ENCODE measurements at regions not wholly inside any gene's neighbourhood (a gene's known extent, or its start where the extent isn't known, plus 50 kb on each side); places are given as distances from the start of the nearest gene placed in this dataset.

GRCh38 chr1:221162352-221162751 lies 283.1 kb downstream of the HLX start:
- no peaks in the 10 kb centered on the region for H3K4me1 ChIP-seq (ENCODE audit: insufficient read depth, low read length, severe bottlenecking)

GRCh38 chr1:221162939-221163338 lies 283.7 kb downstream of the HLX start:
- Histone ChIP-seq H3F3A (ENCODE audit: insufficient read depth, low read length) (no peaks in the 10 kb centered on the region), H3K9me2 (ENCODE audit: low read depth, low read length) (no peaks in the 10 kb centered on the region; the same call in 1 of the 2 replicates)

More at GRCh38 chr1:221162352-221162751, 283.1 kb downstream of the HLX start:
- no peak for TF ChIP-seq CTCF (IDR thresholded peaks at IDR 0.05; ENCODE audit: low read length)
- no peak for TF ChIP-seq EZH2 (IDR thresholded peaks at IDR 0.05; ENCODE audit: borderline replicate concordance, low read length)
- H3F3A ChIP-seq (ENCODE audit: insufficient read depth, low read length): no peaks in the 10 kb centered on the region
- H3K9ac ChIP-seq (ENCODE audit: low read length): no peak overlapping the region
- no peak overlapping the region for H3K4me3 ChIP-seq (ENCODE audit: low read depth, low read length, poor library complexity, severe bottlenecking)
- no peaks in the 10 kb centered on the region for H3K9me3 ChIP-seq (ENCODE audit: low read length)
- no peak overlapping the region for H2AFZ ChIP-seq (ENCODE audit: low read length)
- no peak overlapping the region for H3K4me2 ChIP-seq (ENCODE audit: low read length)
- H3K9me2 ChIP-seq (ENCODE audit: low read depth, low read length): no peaks in the 10 kb centered on the region; the same call in 1 of the 2 replicates
- H3K27me3 ChIP-seq (ENCODE audit: insufficient read depth, low read length): no peaks in the 10 kb centered on the region
- no peaks in the 10 kb centered on the region for H3K36me3 ChIP-seq (ENCODE audit: insufficient read depth, low read length)
- H3K79me2 ChIP-seq (ENCODE audit: insufficient read depth, low read length): no peaks in the 10 kb centered on the region
- H3K27ac ChIP-seq (ENCODE audit: low read depth, low read length, poor library complexity, severe bottlenecking): no peak overlapping the region
- H4K20me1 ChIP-seq (ENCODE audit: insufficient read depth, low read length): no peaks in the 10 kb centered on the region

GRCh38 chr1:221164029-221164428 lies 284.8 kb downstream of the HLX start:
- H4K20me1 ChIP-seq (ENCODE audit: insufficient read depth, low read length): no peaks in the 10 kb centered on the region
- no peak overlapping the region for H3K27ac ChIP-seq (ENCODE audit: low read depth, low read length, poor library complexity, severe bottlenecking)
- no peaks in the 10 kb centered on the region for H3K79me2 ChIP-seq (ENCODE audit: insufficient read depth, low read length)
- no peaks in the 10 kb centered on the region for H3K9me3 ChIP-seq (ENCODE audit: low read length)
- H3K9me2 ChIP-seq (ENCODE audit: low read depth, low read length): no peaks in the 10 kb centered on the region; the same call in 1 of the 2 replicates
- no peak overlapping the region for H3K4me3 ChIP-seq (ENCODE audit: low read depth, low read length, poor library complexity, severe bottlenecking)
- no peaks in the 10 kb centered on the region for H3K27me3 ChIP-seq (ENCODE audit: insufficient read depth, low read length)
- no peak overlapping the region for H3K4me2 ChIP-seq (ENCODE audit: low read length)
- H2AFZ ChIP-seq (ENCODE audit: low read length): no peak overlapping the region
- TF ChIP-seq CTCF (IDR thresholded peaks at IDR 0.05; ENCODE audit: low read length) (no peak), EZH2 (IDR thresholded peaks at IDR 0.05; ENCODE audit: borderline replicate concordance, low read length) (no peak)
- no peaks in the 10 kb centered on the region for H3K36me3 ChIP-seq (ENCODE audit: insufficient read depth, low read length)
- H3F3A ChIP-seq (ENCODE audit: insufficient read depth, low read length): no peaks in the 10 kb centered on the region
- no peak overlapping the region for H3K9ac ChIP-seq (ENCODE audit: low read length)
- no peaks in the 10 kb centered on the region for H3K4me1 ChIP-seq (ENCODE audit: insufficient read depth, low read length, severe bottlenecking)

More at GRCh38 chr1:221162939-221163338, 283.7 kb downstream of the HLX start:
- Histone ChIP-seq H3K4me1 (ENCODE audit: insufficient read depth, low read length, severe bottlenecking) (no peaks in the 10 kb centered on the region), H3K36me3 (ENCODE audit: insufficient read depth, low read length) (no peaks in the 10 kb centered on the region), H3K79me2 (ENCODE audit: insufficient read depth, low read length) (no peaks in the 10 kb centered on the region), H3K9me3 (ENCODE audit: low read length) (no peaks in the 10 kb centered on the region), H4K20me1 (ENCODE audit: insufficient read depth, low read length) (no peaks in the 10 kb centered on the region), H3K9ac (ENCODE audit: low read length) (no peak overlapping the region), H3K27me3 (ENCODE audit: insufficient read depth, low read length) (no peaks in the 10 kb centered on the region), H3K27ac (ENCODE audit: low read depth, low read length, poor library complexity, severe bottlenecking) (no peak overlapping the region), H3K4me3 (ENCODE audit: low read depth, low read length, poor library complexity, severe bottlenecking) (no peak overlapping the region), H2AFZ (ENCODE audit: low read length) (no peak overlapping the region), H3K4me2 (ENCODE audit: low read length) (no peak overlapping the region)
- no peak for TF ChIP-seq CTCF (IDR thresholded peaks at IDR 0.05; ENCODE audit: low read length)
- no peak for TF ChIP-seq EZH2 (IDR thresholded peaks at IDR 0.05; ENCODE audit: borderline replicate concordance, low read length)
